Left ventricle myocardium inferior (tissue), 1 donor: ENCODE measurements at regions not wholly inside any gene's neighbourhood (a gene's known extent, or its start where the extent isn't known, plus 50 kb on each side); places are given as distances from the start of the nearest gene placed in this dataset.
A peak's percentile ranks its signal among the peaks of the same experiment; 100 is the strongest.

Experiments
- DNase-seq: peaks from one replicate; pipeline ENCODE4 v3.0.0-alpha.2; 2020
- H3K27ac ChIP-seq: fragments of 200-600 bp; replicated peaks from 2 replicates; pipeline ENCODE4 v1.8.0; 2021
- H3K27me3 ChIP-seq: fragments of 200-600 bp; 2 replicates; pipeline ENCODE4 v1.8.0; 2021; ENCODE audit warnings: low read depth
- H3K36me3 ChIP-seq: fragments of 200-600 bp; 2 replicates; pipeline ENCODE4 v1.8.0; 2021
- H3K4me1 ChIP-seq: fragments of 200-600 bp; 2 replicates; pipeline ENCODE4 v1.8.0; 2021
- H3K4me3 ChIP-seq: fragments of 200-600 bp; 2 replicates; pipeline ENCODE4 v1.8.0; 2021; ENCODE audit warnings: mild to moderate bottlenecking, moderate library complexity
- H3K9me3 ChIP-seq: fragments of 200-600 bp; replicated peaks from 2 replicates; pipeline ENCODE4 v1.8.0; 2021
- intact Hi-C: fragments of 100-400 bp; cut with micrococcal nuclease; formaldehyde crosslinking; loops from one replicate; pipeline ENCODE4 v1.11.0; 2022
- TF ChIP-seq, protein P1 (sequence below): fragments of 200-600 bp; IDR thresholded peaks from 2 replicates; pipeline ENCODE4 v1.8.0; 2021; ENCODE audit warnings: antibody characterized with exemption, mild to moderate bottlenecking, borderline replicate concordance
- donor health status: DM: no; HTN: yes; CAD: no; lungs with severe emphysema.

DNA sequence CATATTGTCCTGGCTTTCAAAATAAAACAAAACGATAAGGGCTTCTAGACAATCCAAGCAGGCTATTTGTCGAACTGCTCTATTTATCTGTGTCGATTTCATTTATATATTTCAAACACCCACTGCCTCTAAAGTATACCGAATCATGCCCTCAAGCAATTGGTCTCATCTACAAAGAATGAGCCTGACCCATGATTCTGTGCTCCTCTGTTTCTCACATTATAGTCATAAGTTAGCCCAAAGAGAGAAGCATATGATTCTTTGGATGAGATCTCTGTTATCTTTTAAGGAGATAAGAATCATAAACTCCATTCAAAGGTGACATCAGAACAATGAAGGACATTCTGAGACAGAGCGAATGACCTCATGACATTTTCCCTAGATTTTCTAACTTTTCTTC is 191.1 kb downstream of the MAP2K6 start:
- Histone ChIP-seq H3K27ac (no peak overlapping the region), H3K4me1 (peaks cover 40% of the 10 kb centered on the region), H3K27me3 (no peaks in the 10 kb centered on the region), H3K9me3 (no peaks in the 10 kb centered on the region), H3K4me3 (no peak overlapping the region), H3K36me3 (no peaks in the 10 kb centered on the region)
- no peak for DNase-seq
- intact Hi-C loops: loop anchor here (10.0 kb wide), 1 partner anchor 539 kb away; no protein-coding TSS in a partner anchor
- TF ChIP-seq, protein P1, sequence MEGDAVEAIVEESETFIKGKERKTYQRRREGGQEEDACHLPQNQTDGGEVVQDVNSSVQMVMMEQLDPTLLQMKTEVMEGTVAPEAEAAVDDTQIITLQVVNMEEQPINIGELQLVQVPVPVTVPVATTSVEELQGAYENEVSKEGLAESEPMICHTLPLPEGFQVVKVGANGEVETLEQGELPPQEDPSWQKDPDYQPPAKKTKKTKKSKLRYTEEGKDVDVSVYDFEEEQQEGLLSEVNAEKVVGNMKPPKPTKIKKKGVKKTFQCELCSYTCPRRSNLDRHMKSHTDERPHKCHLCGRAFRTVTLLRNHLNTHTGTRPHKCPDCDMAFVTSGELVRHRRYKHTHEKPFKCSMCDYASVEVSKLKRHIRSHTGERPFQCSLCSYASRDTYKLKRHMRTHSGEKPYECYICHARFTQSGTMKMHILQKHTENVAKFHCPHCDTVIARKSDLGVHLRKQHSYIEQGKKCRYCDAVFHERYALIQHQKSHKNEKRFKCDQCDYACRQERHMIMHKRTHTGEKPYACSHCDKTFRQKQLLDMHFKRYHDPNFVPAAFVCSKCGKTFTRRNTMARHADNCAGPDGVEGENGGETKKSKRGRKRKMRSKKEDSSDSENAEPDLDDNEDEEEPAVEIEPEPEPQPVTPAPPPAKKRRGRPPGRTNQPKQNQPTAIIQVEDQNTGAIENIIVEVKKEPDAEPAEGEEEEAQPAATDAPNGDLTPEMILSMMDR: no peak

DNA sequence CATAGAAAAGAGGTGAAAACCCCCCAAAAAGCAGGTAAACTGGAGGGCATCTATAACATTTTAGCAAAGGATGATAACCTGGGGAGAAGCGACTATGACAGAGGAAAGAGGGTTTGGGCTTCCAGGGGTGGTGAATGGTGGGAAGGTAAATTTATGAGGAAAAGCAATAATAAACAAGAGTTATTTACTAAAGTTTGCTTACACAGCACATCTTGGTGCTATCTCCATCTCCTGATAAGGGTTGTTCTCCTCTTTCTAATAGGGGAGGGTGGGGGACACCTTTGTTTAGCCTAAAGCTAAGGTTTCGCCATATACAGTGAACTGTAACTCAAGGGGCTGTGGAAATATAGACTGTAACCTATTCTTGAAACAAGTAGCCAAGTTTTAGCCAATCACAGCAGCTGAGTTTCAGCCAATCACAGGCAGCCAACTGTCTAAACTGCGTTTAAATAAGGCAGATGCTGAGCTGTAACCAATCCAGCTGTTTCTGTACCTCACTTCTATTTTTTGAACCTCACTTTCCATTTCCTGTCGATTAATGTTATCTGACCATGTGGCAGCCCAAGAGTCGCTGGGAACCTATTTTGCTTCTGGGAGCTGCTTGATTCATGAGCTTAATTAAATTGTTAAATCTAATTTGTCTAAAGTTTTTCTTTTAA is 191.8 kb downstream of the MAP2K6 start:
- H3K27ac ChIP-seq: peak overlapping the region; percentile 84
- intact Hi-C loops: loop anchor here (10.0 kb wide), 1 partner anchor 539 kb away; no protein-coding TSS in a partner anchor
- H3K4me3 ChIP-seq: no peak overlapping the region
- H3K4me1 ChIP-seq: peaks cover 40% of the 10 kb centered on the region
- H3K9me3 ChIP-seq: no peaks in the 10 kb centered on the region
- H3K36me3 ChIP-seq: no peaks in the 10 kb centered on the region
- no peak for DNase-seq
- TF ChIP-seq, protein P1: no peak
- no peaks in the 10 kb centered on the region for H3K27me3 ChIP-seq

DNA sequence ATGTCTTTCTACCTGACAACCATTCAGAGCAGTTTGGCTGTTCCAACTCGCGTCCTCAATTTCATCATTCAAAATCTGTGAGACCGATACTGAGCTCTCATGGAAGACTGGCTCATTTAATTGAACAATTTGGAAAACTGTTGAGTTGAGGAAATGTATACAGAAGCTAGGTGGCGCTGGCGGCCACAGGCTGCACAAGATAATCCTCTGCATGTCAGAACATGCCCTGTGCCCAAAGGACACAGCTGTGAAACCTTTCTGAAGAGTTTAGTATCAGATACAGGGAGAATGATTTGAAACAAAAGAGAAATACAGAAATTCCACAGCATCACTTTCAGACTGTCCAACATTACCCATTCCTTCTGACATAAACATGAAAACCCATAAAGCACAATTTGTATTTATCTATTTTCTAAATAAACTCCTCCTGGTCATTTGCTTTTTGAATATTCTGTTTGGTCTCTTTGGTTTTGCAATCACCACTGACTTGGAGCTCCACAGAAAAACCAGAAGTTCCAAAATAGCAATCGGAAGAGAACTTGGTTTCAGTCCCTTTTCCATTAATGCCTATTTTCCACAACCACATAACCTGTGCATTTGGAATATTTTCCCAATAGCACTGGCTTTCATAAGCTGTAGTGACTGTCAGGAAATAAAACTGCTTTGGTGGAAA is 192.8 kb downstream of the MAP2K6 start:
- Histone ChIP-seq H3K9me3 (no peaks in the 10 kb centered on the region), H3K27me3 (no peaks in the 10 kb centered on the region), H3K27ac (peak overlapping the region; percentile 84), H3K36me3 (no peaks in the 10 kb centered on the region), H3K4me3 (no peak overlapping the region), H3K4me1 (peaks cover 40% of the 10 kb centered on the region)
- TF ChIP-seq, protein P1: peak; percentile 90
- peak; percentile 77 for DNase-seq
- intact Hi-C loops: loop anchor here (10.0 kb wide), 1 partner anchor 538 kb away; no protein-coding TSS in a partner anchor

DNA sequence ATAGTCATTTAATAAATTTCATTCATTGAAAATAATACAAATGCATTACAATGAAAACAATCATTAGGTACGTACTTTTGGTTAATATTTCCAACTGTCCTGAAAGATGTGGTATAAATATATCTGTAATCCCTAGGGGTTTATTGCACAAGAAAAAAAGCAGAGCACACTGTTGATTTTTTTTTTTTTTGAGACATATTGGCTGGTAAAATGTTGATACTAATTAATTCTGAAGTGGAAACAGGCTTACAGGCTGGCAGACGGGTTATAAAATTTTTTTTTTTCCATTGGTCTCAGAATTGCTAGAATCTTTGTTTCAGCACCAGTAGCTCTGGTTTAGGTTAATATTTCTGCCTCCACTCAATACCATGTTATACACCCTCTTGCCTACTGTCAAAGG is 193.6 kb downstream of the MAP2K6 start:
- Histone ChIP-seq H3K27ac (peak overlapping the region; percentile 84), H3K9me3 (no peaks in the 10 kb centered on the region), H3K4me3 (no peak overlapping the region), H3K36me3 (no peaks in the 10 kb centered on the region), H3K27me3 (no peaks in the 10 kb centered on the region), H3K4me1 (peaks cover 40% of the 10 kb centered on the region)
- TF ChIP-seq, protein P1: no peak
- no peak for DNase-seq
- intact Hi-C loops: loop anchor here (10.0 kb wide), 1 partner anchor 537 kb away; no protein-coding TSS in a partner anchor

DNA sequence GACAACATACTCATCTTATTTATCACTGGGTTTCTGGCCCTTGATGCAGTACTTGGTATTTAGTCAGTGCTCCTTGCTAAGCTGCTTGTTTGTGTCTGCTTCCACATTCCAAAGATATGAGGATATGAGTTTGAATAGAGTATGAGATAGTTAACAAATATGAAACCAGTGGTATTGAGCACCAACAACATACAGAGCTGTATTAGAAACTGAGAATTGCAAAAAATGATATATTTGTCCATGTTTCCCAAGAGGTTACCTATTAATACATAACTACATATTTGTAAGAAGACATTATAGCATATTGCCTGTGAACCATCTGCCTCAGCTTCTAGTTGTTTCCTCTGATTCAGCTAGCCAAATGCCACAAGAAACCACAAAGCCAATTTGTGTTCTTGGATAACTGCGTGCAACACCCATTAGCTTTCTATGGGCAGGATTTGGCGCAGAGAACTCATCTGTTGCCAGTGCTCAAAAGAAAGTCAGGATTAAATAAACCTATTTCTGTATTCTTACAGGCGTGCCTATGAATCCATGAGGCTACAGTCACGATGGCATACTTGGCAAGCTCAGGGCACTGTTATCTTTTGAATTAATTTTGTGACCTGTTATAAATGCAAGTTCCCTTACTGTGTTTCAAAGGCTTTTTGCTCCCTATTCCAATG is 194.4 kb downstream of the MAP2K6 start:
- H3K9me3 ChIP-seq: no peaks in the 10 kb centered on the region
- intact Hi-C loops: loop anchor here (10.0 kb wide), 1 partner anchor 536 kb away; no protein-coding TSS in a partner anchor
- H3K36me3 ChIP-seq: no peaks in the 10 kb centered on the region
- H3K4me3 ChIP-seq: no peak overlapping the region
- peaks cover 40% of the 10 kb centered on the region for H3K4me1 ChIP-seq
- no peak for DNase-seq
- TF ChIP-seq, protein P1: no peak
- H3K27ac ChIP-seq: peak overlapping the region; percentile 84
- no peaks in the 10 kb centered on the region for H3K27me3 ChIP-seq
